Tibial nerve (tissue), 3 donors: ENCODE measurements at regions not wholly inside any gene's neighbourhood (a gene's known extent, or its start where the extent isn't known, plus 50 kb on each side); places are given as distances from the start of the nearest gene placed in this dataset.
"Not testable (repeated sequence)": the region's sequence is repeated elsewhere in the genome, so short reads cannot be mapped to it uniquely, and the experiment has no call there.

Experiments
- POLR2A ChIP-seq, 2 donors: fragments of 450-650 bp; IDR thresholded peaks; one replicate each; pipeline ENCODE4 v1.6.1; 2017; ENCODE audit warnings: antibody characterized with exemption in 2 of 2, mild to moderate bottlenecking in 2 of 2, moderate library complexity in 2 of 2
- TF ChIP-seq, protein P1 (sequence below), 5 experiments: fragments of 200-600 bp in 3 of 5; fragments of 450-650 bp in 2 of 5; sonication (generic) in 3 of 5; IDR thresholded peaks; one replicate each; pipeline ENCODE4 v1.5.1; 2016 to 2019; ENCODE audit warnings: antibody characterized with exemption in 5 of 5, mild to moderate bottlenecking in 3 of 5, moderate library complexity in 2 of 5

DNA sequence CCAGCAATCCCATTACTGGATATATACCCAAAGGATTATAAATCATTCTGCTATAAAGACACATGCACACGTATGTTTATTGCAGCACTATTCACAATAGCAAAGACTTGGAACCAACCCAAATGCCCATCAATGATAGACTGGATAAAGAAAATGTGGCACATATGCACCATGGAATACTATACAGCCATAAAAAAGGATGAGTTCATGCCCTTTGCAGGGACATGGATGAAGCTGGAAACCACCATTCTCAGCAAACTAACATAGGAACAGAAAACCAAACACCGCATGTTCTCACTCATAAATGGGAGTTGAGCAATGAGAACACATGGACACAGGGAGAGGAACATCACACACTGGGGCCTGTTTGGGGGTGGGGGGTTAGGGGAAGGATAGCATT is 90.8 kb upstream of the NTF3 start:
- TF ChIP-seq POLR2A (IDR thresholded peaks at IDR 0.05), result not testable (repeated sequence)
- TF ChIP-seq, protein P1, sequence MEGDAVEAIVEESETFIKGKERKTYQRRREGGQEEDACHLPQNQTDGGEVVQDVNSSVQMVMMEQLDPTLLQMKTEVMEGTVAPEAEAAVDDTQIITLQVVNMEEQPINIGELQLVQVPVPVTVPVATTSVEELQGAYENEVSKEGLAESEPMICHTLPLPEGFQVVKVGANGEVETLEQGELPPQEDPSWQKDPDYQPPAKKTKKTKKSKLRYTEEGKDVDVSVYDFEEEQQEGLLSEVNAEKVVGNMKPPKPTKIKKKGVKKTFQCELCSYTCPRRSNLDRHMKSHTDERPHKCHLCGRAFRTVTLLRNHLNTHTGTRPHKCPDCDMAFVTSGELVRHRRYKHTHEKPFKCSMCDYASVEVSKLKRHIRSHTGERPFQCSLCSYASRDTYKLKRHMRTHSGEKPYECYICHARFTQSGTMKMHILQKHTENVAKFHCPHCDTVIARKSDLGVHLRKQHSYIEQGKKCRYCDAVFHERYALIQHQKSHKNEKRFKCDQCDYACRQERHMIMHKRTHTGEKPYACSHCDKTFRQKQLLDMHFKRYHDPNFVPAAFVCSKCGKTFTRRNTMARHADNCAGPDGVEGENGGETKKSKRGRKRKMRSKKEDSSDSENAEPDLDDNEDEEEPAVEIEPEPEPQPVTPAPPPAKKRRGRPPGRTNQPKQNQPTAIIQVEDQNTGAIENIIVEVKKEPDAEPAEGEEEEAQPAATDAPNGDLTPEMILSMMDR (IDR thresholded peaks at IDR 0.05), result not testable (repeated sequence)
